ENCODE measurements at regions not wholly inside any gene's neighbourhood (a gene's known extent, or its start where the extent isn't known, plus 50 kb on each side); places are given as distances from the start of the nearest gene placed in this dataset.

DNA sequence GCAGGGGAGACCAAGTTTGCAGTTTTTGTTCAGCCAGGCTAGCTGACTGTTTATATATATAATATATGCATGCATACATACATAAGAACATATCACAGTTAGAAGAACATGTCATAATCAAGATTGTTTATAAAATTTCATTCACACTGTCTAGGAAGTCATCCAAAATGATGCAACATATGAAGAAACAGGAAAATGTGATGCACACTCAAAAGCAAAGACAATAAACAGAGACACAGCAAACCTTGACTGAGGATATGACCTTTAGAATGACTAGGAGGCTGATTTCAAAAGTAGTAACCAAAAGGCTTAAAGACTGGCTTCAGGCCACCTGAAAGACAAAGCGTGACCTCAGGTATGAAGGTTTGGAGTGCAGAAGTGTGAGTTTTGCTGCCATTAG, 166.2 kb upstream of the NDN start:
- no peak for DNase-seq
- no peaks in the 10 kb centered on the region for H3K27me3 ChIP-seq
- H3K27ac ChIP-seq = no peak overlapping the region
- 52 to 57% methylated on average over 1 of the region's 1 CpG for WGBS, 2 donors
- no peaks in the 10 kb centered on the region for H3K4me1 ChIP-seq
- ATAC-seq = no peak
- TF ChIP-seq, protein P1, sequence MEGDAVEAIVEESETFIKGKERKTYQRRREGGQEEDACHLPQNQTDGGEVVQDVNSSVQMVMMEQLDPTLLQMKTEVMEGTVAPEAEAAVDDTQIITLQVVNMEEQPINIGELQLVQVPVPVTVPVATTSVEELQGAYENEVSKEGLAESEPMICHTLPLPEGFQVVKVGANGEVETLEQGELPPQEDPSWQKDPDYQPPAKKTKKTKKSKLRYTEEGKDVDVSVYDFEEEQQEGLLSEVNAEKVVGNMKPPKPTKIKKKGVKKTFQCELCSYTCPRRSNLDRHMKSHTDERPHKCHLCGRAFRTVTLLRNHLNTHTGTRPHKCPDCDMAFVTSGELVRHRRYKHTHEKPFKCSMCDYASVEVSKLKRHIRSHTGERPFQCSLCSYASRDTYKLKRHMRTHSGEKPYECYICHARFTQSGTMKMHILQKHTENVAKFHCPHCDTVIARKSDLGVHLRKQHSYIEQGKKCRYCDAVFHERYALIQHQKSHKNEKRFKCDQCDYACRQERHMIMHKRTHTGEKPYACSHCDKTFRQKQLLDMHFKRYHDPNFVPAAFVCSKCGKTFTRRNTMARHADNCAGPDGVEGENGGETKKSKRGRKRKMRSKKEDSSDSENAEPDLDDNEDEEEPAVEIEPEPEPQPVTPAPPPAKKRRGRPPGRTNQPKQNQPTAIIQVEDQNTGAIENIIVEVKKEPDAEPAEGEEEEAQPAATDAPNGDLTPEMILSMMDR (IDR thresholded peaks at IDR 0.05) = no peak
- TF ChIP-seq POLR2A (IDR thresholded peaks at IDR 0.05) = no peak
- no peaks in the 10 kb centered on the region for H3K9me3 ChIP-seq
- no peak overlapping the region for H3K4me3 ChIP-seq
- H3K36me3 ChIP-seq (replicated peaks in 1 of 2; ENCODE audit: insufficient read depth in 1 of 2, low read depth in 2 of 2) = no peaks in the 10 kb centered on the region
- intact Hi-C loops (cut with DNase I) = loop anchor here (5.0 kb wide), 1 partner anchor 206 kb away; the partner anchor contains the start of gene MAGEL2

DNA sequence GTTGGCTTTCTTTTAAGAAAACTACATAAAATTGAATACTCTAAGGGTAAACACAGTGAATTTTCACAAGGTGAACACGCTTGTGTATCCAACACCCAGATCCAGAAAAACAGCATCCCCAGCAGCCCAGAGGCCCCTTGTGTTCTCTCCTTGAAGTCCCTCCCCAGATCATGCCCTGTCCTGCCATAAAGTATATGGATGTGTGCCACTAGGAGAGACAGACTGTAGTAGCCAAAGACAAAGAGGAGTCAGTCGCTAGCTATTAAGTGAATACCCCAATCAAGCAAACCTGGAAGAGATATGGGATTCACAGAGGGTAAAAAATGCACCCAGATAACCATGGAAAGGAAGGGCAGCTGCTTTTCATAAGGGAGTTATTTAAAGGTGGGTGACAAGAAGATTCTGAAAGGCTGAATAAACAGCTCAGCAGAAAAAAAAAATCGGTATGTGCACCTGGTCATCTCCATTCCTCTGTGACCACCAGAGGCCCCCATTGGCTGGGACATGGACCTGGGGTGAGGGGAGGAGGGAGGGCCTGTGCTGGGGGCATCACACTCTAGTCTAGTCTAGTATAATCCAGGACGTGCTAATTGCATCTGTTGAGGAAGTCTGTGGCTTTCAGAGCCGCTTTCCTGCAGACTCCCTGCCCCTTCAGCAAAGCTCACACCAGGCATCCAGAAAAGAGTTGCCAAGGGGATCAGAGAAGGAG, 167.3 kb upstream of the NDN start:
- no peak for ATAC-seq
- no peak for DNase-seq
- Histone ChIP-seq H3K4me3 (no peak overlapping the region), H3K9me3 (no peaks in the 10 kb centered on the region), H3K27me3 (no peaks in the 10 kb centered on the region), H3K4me1 (no peaks in the 10 kb centered on the region), H3K27ac (no peak overlapping the region), H3K36me3 (replicated peaks in 1 of 2; ENCODE audit: insufficient read depth in 1 of 2, low read depth in 2 of 2) (no peaks in the 10 kb centered on the region)
- intact Hi-C loops (cut with DNase I) = loop anchor here (5.0 kb wide), 1 partner anchor 207 kb away; the partner anchor contains the start of gene MAGEL2
- TF ChIP-seq, protein P1 (IDR thresholded peaks at IDR 0.05) = no peak
- no peak for TF ChIP-seq POLR2A (IDR thresholded peaks at IDR 0.05)
- 24 to 32% methylated on average over 5 of the region's 5 CpGs for WGBS, 2 donors

DNA sequence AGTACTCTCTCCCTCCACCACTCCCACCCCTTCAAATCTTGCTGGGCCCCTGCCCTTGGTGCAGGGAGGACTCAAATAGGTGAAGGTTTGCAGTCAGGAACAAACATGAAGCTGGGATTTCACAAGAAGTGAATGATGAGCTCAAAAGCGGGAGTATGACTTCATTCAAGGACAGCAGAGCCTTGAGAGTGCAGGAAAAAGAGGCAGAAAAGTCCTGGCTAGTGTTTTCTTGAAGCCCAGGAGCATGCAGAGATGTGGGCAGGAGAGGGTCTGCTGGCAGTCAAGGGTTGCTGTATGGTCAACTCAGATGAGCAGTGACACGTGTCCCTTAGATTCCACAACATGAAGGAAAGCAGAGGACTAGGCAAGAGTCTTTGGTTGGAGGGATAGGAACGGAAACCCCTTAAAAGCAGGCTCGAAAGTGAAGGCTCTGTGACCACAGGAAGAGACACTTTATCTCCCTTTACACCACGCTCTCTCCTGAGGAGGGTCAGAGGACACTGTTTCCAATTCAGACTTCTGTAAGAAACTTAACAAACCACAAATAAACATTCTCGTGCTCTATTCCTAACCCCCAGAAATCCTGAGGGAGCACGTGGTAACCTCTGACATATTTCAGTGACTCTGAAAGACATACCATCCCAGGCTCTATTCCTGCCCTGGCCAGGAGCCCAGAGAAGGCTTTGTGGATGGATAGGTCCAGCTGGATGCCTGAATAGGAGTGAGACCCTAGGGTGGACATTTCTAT, 168.0 kb upstream of the NDN start:
- Histone ChIP-seq H3K4me1 (no peaks in the 10 kb centered on the region), H3K9me3 (no peaks in the 10 kb centered on the region), H3K27me3 (no peaks in the 10 kb centered on the region), H3K4me3 (no peak overlapping the region), H3K36me3 (replicated peaks in 1 of 2; ENCODE audit: insufficient read depth in 1 of 2, low read depth in 2 of 2) (no peaks in the 10 kb centered on the region), H3K27ac (no peak overlapping the region)
- no peak for ATAC-seq
- intact Hi-C loops (cut with DNase I) = loop anchor here (5.0 kb wide), 1 partner anchor 208 kb away; the partner anchor contains the start of gene MAGEL2
- no peak for TF ChIP-seq POLR2A (IDR thresholded peaks at IDR 0.05)
- TF ChIP-seq, protein P1 (IDR thresholded peaks at IDR 0.05) = no peak
- 18 to 23% methylated on average over 7 of the region's 7 CpGs for WGBS, 2 donors
- DNase-seq = no peak

DNA sequence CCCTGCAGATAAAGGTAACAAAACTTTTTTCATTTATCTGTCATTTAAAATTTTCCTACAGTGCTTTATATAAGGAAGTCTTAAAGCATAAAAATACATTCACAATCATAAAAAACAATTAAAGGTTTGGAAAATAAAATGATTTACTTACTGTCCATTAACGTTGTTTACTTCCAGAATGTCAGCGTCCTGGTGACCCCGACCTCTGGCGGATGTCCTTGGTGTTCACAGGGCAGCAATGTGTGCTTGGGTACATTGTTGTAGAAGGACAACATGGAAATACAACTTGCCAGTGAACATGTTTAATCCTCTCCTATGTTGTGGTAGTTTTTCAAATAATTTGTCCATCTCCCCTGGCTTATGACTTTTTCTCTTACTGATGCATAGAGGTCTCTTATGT, 168.8 kb upstream of the NDN start:
- Histone ChIP-seq H3K4me3 (no peak overlapping the region), H3K27me3 (no peaks in the 10 kb centered on the region), H3K4me1 (no peaks in the 10 kb centered on the region), H3K9me3 (no peaks in the 10 kb centered on the region), H3K36me3 (replicated peaks in 1 of 2; ENCODE audit: insufficient read depth in 1 of 2, low read depth in 2 of 2) (no peaks in the 10 kb centered on the region), H3K27ac (no peak overlapping the region)
- TF ChIP-seq POLR2A (IDR thresholded peaks at IDR 0.05) = no peak
- TF ChIP-seq, protein P1 (IDR thresholded peaks at IDR 0.05) = no peak
- no peak for DNase-seq
- no peak for ATAC-seq
- WGBS, 2 donors = 23 to 33% methylated on average over 4 of the region's 4 CpGs
- intact Hi-C loops (cut with DNase I) = no loop called here

Measured in body of pancreas (tissue), 4 donors.